ENCODE measurements at regions not wholly inside any gene's neighbourhood (a gene's known extent, or its start where the extent isn't known, plus 50 kb on each side); places are given as distances from the start of the nearest gene placed in this dataset.
A peak's percentile ranks its signal among the peaks of the same experiment; 100 is the strongest.

- DNase-seq, result peak; percentile 82
- Histone ChIP-seq H3K4me3 (ENCODE audit: low read length) (peak overlapping the region; percentile 15), H3K4me2 (ENCODE audit: low read depth, low read length) (peak overlapping the region; percentile 56), H3K9me3 (replicated peaks; ENCODE audit: insufficient read depth, low read length) (no peaks in the 10 kb centered on the region), H3K27ac (ENCODE audit: low read length) (peak overlapping the region; percentile 34; the same call in 1 of the 2 replicates), H3F3A (ENCODE audit: insufficient read depth, low read length) (peaks cover 6% of the 10 kb centered on the region; the same call in 1 of the 2 replicates), H3K9ac (ENCODE audit: low read length) (peak overlapping the region; percentile 10; the same call in 1 of the 2 replicates), H3K79me2 (ENCODE audit: low read length) (no peaks in the 10 kb centered on the region), H3K4me1 (ENCODE audit: low read length) (peaks cover 13% of the 10 kb centered on the region), H3K36me3 (replicated peaks; ENCODE audit: insufficient read depth, low read length) (no peaks in the 10 kb centered on the region), H2AFZ (ENCODE audit: low read length) (peak overlapping the region; percentile 48), H3K9me2 (replicated peaks; ENCODE audit: insufficient read depth, low read length) (no peaks in the 10 kb centered on the region), H4K20me1 (ENCODE audit: insufficient read depth, low read length) (no peaks in the 10 kb centered on the region), H3K27me3 (replicated peaks; ENCODE audit: insufficient read depth, low read length) (no peaks in the 10 kb centered on the region)
- no peak for TF ChIP-seq CTCF (IDR thresholded peaks at IDR 0.05; ENCODE audit: low read length)
- no peak for TF ChIP-seq EZH2phosphoT487 (IDR thresholded peaks at IDR 0.05; ENCODE audit: low read length)
- TF ChIP-seq EZH2 (optimal IDR thresholded peaks at IDR 0.05; ENCODE audit: low read depth, low read length), result no peak
Measured at GRCh38 chr1:87902830-87903229, 574.1 kb downstream of the LMO4 start.

- Histone ChIP-seq H3K4me3 (ENCODE audit: low read length) (peak overlapping the region; percentile 15), H3K9me3 (replicated peaks; ENCODE audit: insufficient read depth, low read length) (no peaks in the 10 kb centered on the region), H3K4me2 (ENCODE audit: low read depth, low read length) (peak overlapping the region; percentile 56), H3F3A (ENCODE audit: insufficient read depth, low read length) (peaks cover 6% of the 10 kb centered on the region; the same call in 1 of the 2 replicates), H3K9me2 (replicated peaks; ENCODE audit: insufficient read depth, low read length) (no peaks in the 10 kb centered on the region), H3K79me2 (ENCODE audit: low read length) (no peaks in the 10 kb centered on the region), H2AFZ (ENCODE audit: low read length) (peak overlapping the region; percentile 48), H4K20me1 (ENCODE audit: insufficient read depth, low read length) (no peaks in the 10 kb centered on the region), H3K4me1 (ENCODE audit: low read length) (peaks cover 13% of the 10 kb centered on the region), H3K27ac (ENCODE audit: low read length) (peak overlapping the region; percentile 34; the same call in 1 of the 2 replicates), H3K27me3 (replicated peaks; ENCODE audit: insufficient read depth, low read length) (no peaks in the 10 kb centered on the region), H3K9ac (ENCODE audit: low read length) (peak overlapping the region; percentile 10; the same call in 1 of the 2 replicates), H3K36me3 (replicated peaks; ENCODE audit: insufficient read depth, low read length) (no peaks in the 10 kb centered on the region)
- no peak for DNase-seq
- TF ChIP-seq CTCF (IDR thresholded peaks at IDR 0.05; ENCODE audit: low read length) (no peak), EZH2 (optimal IDR thresholded peaks at IDR 0.05; ENCODE audit: low read depth, low read length) (no peak), EZH2phosphoT487 (IDR thresholded peaks at IDR 0.05; ENCODE audit: low read length) (no peak)
Measured at GRCh38 chr1:87903242-87903641, 574.6 kb downstream of the LMO4 start.

GRCh38 chr1:87904651-87905050 is 576.0 kb downstream of the LMO4 start:
- Histone ChIP-seq H3K9ac (ENCODE audit: low read length) (no peak overlapping the region), H3K9me2 (replicated peaks; ENCODE audit: insufficient read depth, low read length) (no peaks in the 10 kb centered on the region), H3K36me3 (replicated peaks; ENCODE audit: insufficient read depth, low read length) (no peaks in the 10 kb centered on the region), H3K79me2 (ENCODE audit: low read length) (no peaks in the 10 kb centered on the region), H4K20me1 (ENCODE audit: insufficient read depth, low read length) (no peaks in the 10 kb centered on the region), H3K4me3 (ENCODE audit: low read length) (no peak overlapping the region), H3K27ac (ENCODE audit: low read length) (no peak overlapping the region), H3K27me3 (replicated peaks; ENCODE audit: insufficient read depth, low read length) (no peaks in the 10 kb centered on the region), H3K4me1 (ENCODE audit: low read length) (peaks cover 13% of the 10 kb centered on the region), H3F3A (ENCODE audit: insufficient read depth, low read length) (peaks cover 6% of the 10 kb centered on the region; the same call in 1 of the 2 replicates), H2AFZ (ENCODE audit: low read length) (no peak overlapping the region), H3K9me3 (replicated peaks; ENCODE audit: insufficient read depth, low read length) (no peaks in the 10 kb centered on the region), H3K4me2 (ENCODE audit: low read depth, low read length) (no peak overlapping the region)
- no peak for DNase-seq
- TF ChIP-seq EZH2phosphoT487 (IDR thresholded peaks at IDR 0.05; ENCODE audit: low read length) (no peak), EZH2 (optimal IDR thresholded peaks at IDR 0.05; ENCODE audit: low read depth, low read length) (no peak), CTCF (IDR thresholded peaks at IDR 0.05; ENCODE audit: low read length) (no peak)
